Sigmoid colon (tissue), 4 donors: ENCODE measurements at regions not wholly inside any gene's neighbourhood (a gene's known extent, or its start where the extent isn't known, plus 50 kb on each side); places are given as distances from the start of the nearest gene placed in this dataset.

Experiments used
- EP300 ChIP-seq, 4 donors: sonication (generic); formaldehyde crosslinking; IDR thresholded peaks; one replicate each; pipeline ENCODE4 v1.6.1; 2017; ENCODE audit warnings: antibody characterized with exemption in 4 of 4
- POLR2A ChIP-seq, 2 donors: fragments of 450-650 bp; IDR thresholded peaks; one replicate each; pipeline ENCODE4 v1.6.1; 2016; ENCODE audit warnings: antibody characterized with exemption in 2 of 2, mild to moderate bottlenecking in 2 of 2, moderate library complexity in 2 of 2
- POLR2AphosphoS5 ChIP-seq, 4 donors: sonication (generic); formaldehyde crosslinking; IDR thresholded peaks; one replicate each; pipeline ENCODE4 v1.6.1; 2017; ENCODE audit warnings: antibody characterized with exemption in 4 of 4
- TF ChIP-seq, protein P1 (sequence below), 4 experiments: fragments of 450-650 bp in 3 of 4; fragments of 200-600 bp in 1 of 4; IDR thresholded peaks; one replicate each; pipeline ENCODE4 v1.5.1; 2016 to 2019; ENCODE audit warnings: antibody characterized with exemption in 4 of 4, mild to moderate bottlenecking in 3 of 4, moderate library complexity in 2 of 4

DNA sequence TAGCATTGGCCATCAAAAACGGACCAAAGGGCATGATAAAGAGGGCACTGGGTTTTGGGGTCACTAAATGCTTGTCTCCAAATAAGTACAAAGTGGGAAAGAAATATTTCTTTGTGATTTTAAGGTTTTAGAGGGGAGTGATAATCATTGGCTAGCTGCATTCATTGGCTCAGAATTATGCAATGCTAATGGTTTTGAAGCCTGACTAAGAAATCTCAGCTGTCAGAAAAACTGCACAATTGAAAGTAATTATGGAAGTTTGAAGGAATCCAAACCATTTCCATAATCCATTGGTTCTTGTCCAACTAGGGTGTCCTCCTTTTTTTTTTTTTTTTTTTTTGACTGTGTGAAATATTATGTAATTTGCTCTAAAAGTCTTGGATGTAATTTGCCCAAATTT lies 88.2 kb upstream of the ARGLU1 start:
- TF ChIP-seq, protein P1, sequence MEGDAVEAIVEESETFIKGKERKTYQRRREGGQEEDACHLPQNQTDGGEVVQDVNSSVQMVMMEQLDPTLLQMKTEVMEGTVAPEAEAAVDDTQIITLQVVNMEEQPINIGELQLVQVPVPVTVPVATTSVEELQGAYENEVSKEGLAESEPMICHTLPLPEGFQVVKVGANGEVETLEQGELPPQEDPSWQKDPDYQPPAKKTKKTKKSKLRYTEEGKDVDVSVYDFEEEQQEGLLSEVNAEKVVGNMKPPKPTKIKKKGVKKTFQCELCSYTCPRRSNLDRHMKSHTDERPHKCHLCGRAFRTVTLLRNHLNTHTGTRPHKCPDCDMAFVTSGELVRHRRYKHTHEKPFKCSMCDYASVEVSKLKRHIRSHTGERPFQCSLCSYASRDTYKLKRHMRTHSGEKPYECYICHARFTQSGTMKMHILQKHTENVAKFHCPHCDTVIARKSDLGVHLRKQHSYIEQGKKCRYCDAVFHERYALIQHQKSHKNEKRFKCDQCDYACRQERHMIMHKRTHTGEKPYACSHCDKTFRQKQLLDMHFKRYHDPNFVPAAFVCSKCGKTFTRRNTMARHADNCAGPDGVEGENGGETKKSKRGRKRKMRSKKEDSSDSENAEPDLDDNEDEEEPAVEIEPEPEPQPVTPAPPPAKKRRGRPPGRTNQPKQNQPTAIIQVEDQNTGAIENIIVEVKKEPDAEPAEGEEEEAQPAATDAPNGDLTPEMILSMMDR (IDR thresholded peaks at IDR 0.05): no peak
- TF ChIP-seq POLR2AphosphoS5 (IDR thresholded peaks at IDR 0.05) (no peak), POLR2A (IDR thresholded peaks at IDR 0.05) (no peak), EP300 (IDR thresholded peaks at IDR 0.05) (no peak)
